ENCODE measurements at regions not wholly inside any gene's neighbourhood (a gene's known extent, or its start where the extent isn't known, plus 50 kb on each side); places are given as distances from the start of the nearest gene placed in this dataset.
"Not testable (repeated sequence)": the region's sequence is repeated elsewhere in the genome, so short reads cannot be mapped to it uniquely, and the experiment has no call there.

- DNase-seq (ENCODE audit: low read depth in 2 of 2, low spot score in 1 of 2): not testable (repeated sequence)
Observed at GRCh38 chr15:31725619-31726018, 304.7 kb upstream of the CHRNA7 start.

GRCh38 chr15:31727612-31728011, 302.7 kb upstream of the CHRNA7 start:
- no peak for DNase-seq (ENCODE audit: low read depth in 2 of 2, low spot score in 1 of 2)

GRCh38 chr15:31732726-31733125, 297.6 kb upstream of the CHRNA7 start:
- DNase-seq (ENCODE audit: low read depth in 2 of 2, low spot score in 1 of 2): no peak

- DNase-seq (ENCODE audit: low read depth in 2 of 2, low spot score in 1 of 2): no peak
Observed at GRCh38 chr15:31733424-31733823, 296.9 kb upstream of the CHRNA7 start.

- DNase-seq (ENCODE audit: low read depth in 2 of 2, low spot score in 1 of 2): no peak
Observed at GRCh38 chr15:31740203-31740602, 290.1 kb upstream of the CHRNA7 start.

GRCh38 chr15:31745841-31746240, 284.5 kb upstream of the CHRNA7 start:
- DNase-seq (ENCODE audit: low read depth in 2 of 2, low spot score in 1 of 2): no peak

GRCh38 chr15:31752065-31752762, 278.1 kb upstream of the CHRNA7 start:
- no peak for DNase-seq (ENCODE audit: low read depth in 2 of 2, low spot score in 1 of 2)

GRCh38 chr15:31752905-31753304, 277.4 kb upstream of the CHRNA7 start:
- no peak for DNase-seq (ENCODE audit: low read depth in 2 of 2, low spot score in 1 of 2)

- DNase-seq (ENCODE audit: low read depth in 2 of 2, low spot score in 1 of 2): no peak
Observed at GRCh38 chr15:31758126-31758525, 272.2 kb upstream of the CHRNA7 start.

GRCh38 chr15:31768055-31768454, 262.3 kb upstream of the CHRNA7 start:
- no peak for DNase-seq (ENCODE audit: low read depth in 2 of 2, low spot score in 1 of 2)

GRCh38 chr15:31774045-31774444, 256.3 kb upstream of the CHRNA7 start:
- DNase-seq (ENCODE audit: low read depth in 2 of 2, low spot score in 1 of 2): no peak

GRCh38 chr15:31776039-31776438, 254.3 kb upstream of the CHRNA7 start:
- DNase-seq (ENCODE audit: low read depth in 2 of 2, low spot score in 1 of 2): no peak

- no peak for DNase-seq (ENCODE audit: low read depth in 2 of 2, low spot score in 1 of 2)
Observed at GRCh38 chr15:31781261-31781660, 249.1 kb upstream of the CHRNA7 start.

- no peak for DNase-seq (ENCODE audit: low read depth in 2 of 2, low spot score in 1 of 2)
Observed at GRCh38 chr15:31782016-31782783, 248.1 kb upstream of the CHRNA7 start.

GRCh38 chr15:31782951-31783350, 247.4 kb upstream of the CHRNA7 start:
- no peak for DNase-seq (ENCODE audit: low read depth in 2 of 2, low spot score in 1 of 2)

- DNase-seq (ENCODE audit: low read depth in 2 of 2, low spot score in 1 of 2): no peak
Observed at GRCh38 chr15:31786360-31786759, 244.0 kb upstream of the CHRNA7 start.

- DNase-seq (ENCODE audit: low read depth in 2 of 2, low spot score in 1 of 2): no peak
Observed at GRCh38 chr15:31788104-31788503, 242.2 kb upstream of the CHRNA7 start.

- DNase-seq (ENCODE audit: low read depth in 2 of 2, low spot score in 1 of 2): no peak
Observed at GRCh38 chr15:31792611-31793199, 237.6 kb upstream of the CHRNA7 start.

GRCh38 chr15:31799319-31799714, 231.0 kb upstream of the CHRNA7 start:
- no peak for DNase-seq (ENCODE audit: low read depth in 2 of 2, low spot score in 1 of 2)

- no peak for DNase-seq (ENCODE audit: low read depth in 2 of 2, low spot score in 1 of 2)
Observed at GRCh38 chr15:31799715-31800321, 230.5 kb upstream of the CHRNA7 start.

GRCh38 chr15:31801152-31801551, 229.2 kb upstream of the CHRNA7 start:
- DNase-seq (ENCODE audit: low read depth in 2 of 2, low spot score in 1 of 2): no peak

- no peak for DNase-seq (ENCODE audit: low read depth in 2 of 2, low spot score in 1 of 2)
Observed at GRCh38 chr15:31802761-31803160, 227.6 kb upstream of the CHRNA7 start.
